Naive B cell (primary cell): ENCODE measurements at regions not wholly inside any gene's neighbourhood (a gene's known extent, or its start where the extent isn't known, plus 50 kb on each side); places are given as distances from the start of the nearest gene placed in this dataset.

Experiments used
- ATAC-seq, 2 donors: fragments of 150-1000 bp; cut with Tn5 transposase; 2 replicates each; pipeline ENCODE4 v1.10.0; 2021; ENCODE audit warnings: low read depth in 2 of 2, mild to moderate bottlenecking in 2 of 2, moderate library complexity in 2 of 2
- DNase-seq: peaks from one replicate; pipeline ENCODE4 v3.0.0; 2022
- H3K27ac Mint-ChIP-seq, 6 donors: one replicate each; pipeline ENCODE4 v1.8.0; 2020 to 2022; ENCODE audit warnings: mild to moderate bottlenecking in 6 of 6, mixed read lengths in 6 of 6, moderate library complexity in 5 of 6, inconsistent platforms in 2 of 6
- H3K27me3 Mint-ChIP-seq, 3 donors: one replicate each; pipeline ENCODE4 v1.8.0; 2021 to 2022; ENCODE audit warnings: mixed read lengths in 3 of 3, mild to moderate bottlenecking in 1 of 3
- H3K36me3 Mint-ChIP-seq, 2 donors: one replicate each; pipeline ENCODE4 v1.8.0; 2020 to 2022; ENCODE audit warnings: mixed read lengths in 2 of 2, inconsistent platforms in 1 of 2, mild to moderate bottlenecking in 1 of 2
- H3K4me1 Mint-ChIP-seq, 3 donors: one replicate each; pipeline ENCODE4 v1.8.0; 2020 to 2022; ENCODE audit warnings: mixed read lengths in 3 of 3, inconsistent platforms in 1 of 3, mild to moderate bottlenecking in 1 of 3, moderate library complexity in 1 of 3
- H3K4me3 Mint-ChIP-seq, 8 donors: one replicate each; pipeline ENCODE4 v1.8.0; 2020 to 2022; ENCODE audit warnings: mild to moderate bottlenecking in 8 of 8, mixed read lengths in 8 of 8, moderate library complexity in 8 of 8, inconsistent platforms in 2 of 8
- H3K9me3 Mint-ChIP-seq, 7 donors: one replicate each; pipeline ENCODE4 v1.8.0; 2020 to 2022; ENCODE audit warnings: mixed read lengths in 7 of 7, mild to moderate bottlenecking in 5 of 7, inconsistent platforms in 2 of 7, moderate library complexity in 1 of 7

DNA sequence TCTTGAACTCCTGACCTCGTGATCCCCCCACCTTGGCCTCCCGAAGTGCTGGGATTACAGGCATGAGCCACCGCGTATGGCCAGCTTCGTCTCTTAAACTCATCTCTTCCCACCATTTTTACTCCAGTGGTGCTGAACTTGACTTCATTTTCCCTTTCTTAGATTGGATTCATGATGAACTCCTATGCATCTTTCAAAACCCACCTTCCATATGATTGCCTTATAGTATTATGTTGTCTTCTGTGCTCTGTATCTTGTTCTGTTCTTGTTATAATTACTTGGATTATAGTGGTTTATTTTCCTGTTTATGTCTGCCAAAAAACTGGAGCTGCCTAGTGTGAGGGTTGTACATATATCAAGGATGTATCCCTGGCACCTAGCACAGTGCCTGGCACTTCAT is 110.8 kb upstream of the GADD45A start:
- ATAC-seq (no peak), DNase-seq (no peak)
- Mint-ChIP-seq H3K4me3 (no peak overlapping the region), H3K9me3 (no peaks in the 10 kb centered on the region), H3K27me3 (no peaks in the 10 kb centered on the region), H3K36me3 (no peaks in the 10 kb centered on the region), H3K4me1 (no peaks in the 10 kb centered on the region), H3K27ac (no peak overlapping the region)

- no peak for ATAC-seq
- no peak for DNase-seq
Measured at GRCh38 chr1:67575861-67576260, 109.1 kb upstream of the GADD45A start.

DNA sequence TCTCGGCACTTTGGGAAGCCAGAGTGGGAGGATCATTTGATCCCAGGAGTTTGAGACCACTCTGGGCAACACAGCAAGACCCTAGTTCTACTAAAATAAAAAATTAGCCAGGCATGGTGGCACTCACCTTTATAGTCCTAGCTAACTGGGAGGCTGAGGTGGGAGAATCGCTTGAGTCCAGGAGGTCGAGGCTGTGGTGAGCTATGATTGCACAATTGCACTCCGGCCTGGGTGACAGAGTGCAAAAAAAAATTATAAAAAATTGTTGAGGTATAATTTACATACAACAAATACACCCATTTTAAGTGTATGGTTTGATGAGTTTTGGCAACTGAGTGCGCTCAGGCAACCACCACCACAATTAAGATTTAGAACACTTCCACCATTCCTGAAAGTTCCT is 108.5 kb upstream of the GADD45A start:
- DNase-seq: no peak
- Mint-ChIP-seq H3K4me3 (no peak overlapping the region), H3K9me3 (no peaks in the 10 kb centered on the region), H3K27me3 (no peaks in the 10 kb centered on the region), H3K36me3 (no peaks in the 10 kb centered on the region), H3K4me1 (no peaks in the 10 kb centered on the region), H3K27ac (no peak overlapping the region)
- ATAC-seq: no peak

More at GRCh38 chr1:67575861-67576260, 109.1 kb upstream of the GADD45A start:
- no peak overlapping the region for H3K27ac Mint-ChIP-seq
- H3K4me1 Mint-ChIP-seq: no peaks in the 10 kb centered on the region
- H3K9me3 Mint-ChIP-seq: no peaks in the 10 kb centered on the region
- H3K36me3 Mint-ChIP-seq: no peaks in the 10 kb centered on the region
- H3K27me3 Mint-ChIP-seq: no peaks in the 10 kb centered on the region
- H3K4me3 Mint-ChIP-seq: no peak overlapping the region

- Mint-ChIP-seq H3K4me1 (no peaks in the 10 kb centered on the region), H3K27ac (no peak overlapping the region), H3K4me3 (no peak overlapping the region), H3K9me3 (no peaks in the 10 kb centered on the region), H3K27me3 (no peaks in the 10 kb centered on the region), H3K36me3 (no peaks in the 10 kb centered on the region)
- no peak for ATAC-seq
- DNase-seq: no peak
Measured at GRCh38 chr1:67577646-67578045, 107.4 kb upstream of the GADD45A start.

DNA sequence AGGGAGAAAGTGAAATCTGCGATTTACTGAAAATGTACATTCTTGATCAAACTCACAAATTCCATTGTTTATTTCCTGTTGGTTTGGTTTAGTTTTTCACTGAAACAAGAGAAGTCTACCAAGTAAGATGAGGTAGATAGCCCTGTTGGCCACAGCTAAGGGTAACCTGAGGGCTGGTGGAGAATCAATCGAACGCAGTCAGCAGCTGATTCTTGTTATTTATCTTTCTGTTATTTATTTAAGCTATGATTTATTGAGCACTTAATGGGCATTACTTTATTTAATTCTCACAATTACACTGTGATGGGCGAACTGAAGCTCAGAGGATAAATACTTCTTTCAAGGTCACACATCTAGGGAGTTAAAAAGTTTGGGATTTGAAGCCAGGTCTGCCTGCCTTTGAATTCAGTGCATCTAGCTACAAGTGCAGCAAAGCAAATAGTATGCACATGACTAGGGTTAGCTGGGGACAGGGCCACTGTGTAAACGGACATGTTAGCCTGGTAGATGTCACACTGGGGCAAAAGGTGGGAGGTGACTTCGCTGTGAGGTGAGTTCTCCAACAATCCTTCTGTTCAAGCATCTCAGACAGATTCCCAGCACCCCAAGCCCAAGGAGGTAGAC is 106.5 kb upstream of the GADD45A start:
- no peaks in the 10 kb centered on the region for H3K27me3 Mint-ChIP-seq
- H3K36me3 Mint-ChIP-seq: no peaks in the 10 kb centered on the region
- H3K27ac Mint-ChIP-seq: no peak overlapping the region
- no peak for ATAC-seq
- no peaks in the 10 kb centered on the region for H3K9me3 Mint-ChIP-seq
- H3K4me1 Mint-ChIP-seq: no peaks in the 10 kb centered on the region
- DNase-seq: no peak
- H3K4me3 Mint-ChIP-seq: no peak overlapping the region

DNA sequence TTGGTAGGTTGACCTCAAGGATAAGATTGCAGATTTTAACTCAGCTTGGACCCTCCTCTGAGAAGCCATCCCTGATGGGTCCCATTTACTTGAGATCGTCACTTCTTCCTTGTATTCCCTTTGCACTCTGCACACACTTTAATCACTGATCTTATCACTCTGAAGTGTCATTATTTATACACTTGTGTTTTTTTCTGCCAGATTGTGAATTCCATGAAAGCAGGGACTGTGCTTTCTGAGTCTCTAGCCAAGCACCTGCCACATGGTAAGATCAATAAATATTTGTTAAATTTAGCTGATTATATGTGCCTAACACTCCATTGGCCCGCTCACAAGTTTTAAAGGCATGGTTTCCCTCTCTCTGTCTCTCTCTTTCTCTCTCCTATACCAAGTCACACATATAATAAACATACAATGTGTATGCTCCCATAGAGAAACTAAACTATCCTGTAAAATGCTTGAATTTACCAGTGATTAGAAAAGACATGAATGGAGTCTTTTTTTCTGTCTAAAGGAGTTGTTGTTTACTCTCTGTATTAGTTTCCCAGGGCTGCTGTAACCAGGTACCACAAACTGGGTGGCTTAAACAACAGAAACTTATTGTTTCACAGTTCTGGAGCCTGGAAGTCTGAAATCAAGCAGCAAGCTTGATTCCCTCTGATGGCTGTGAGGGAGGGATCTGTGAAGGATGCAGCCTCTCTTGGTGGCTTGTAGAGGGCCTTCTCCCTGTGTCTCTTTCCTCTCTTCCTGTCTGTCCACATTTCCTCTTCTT is 105.2 kb upstream of the GADD45A start:
- DNase-seq: no peak
- H3K27me3 Mint-ChIP-seq: no peaks in the 10 kb centered on the region
- H3K4me3 Mint-ChIP-seq: no peak overlapping the region
- ATAC-seq: no peak
- no peaks in the 10 kb centered on the region for H3K36me3 Mint-ChIP-seq
- H3K27ac Mint-ChIP-seq: no peak overlapping the region
- no peaks in the 10 kb centered on the region for H3K4me1 Mint-ChIP-seq
- no peaks in the 10 kb centered on the region for H3K9me3 Mint-ChIP-seq

GRCh38 chr1:67580691-67581403 is 104.2 kb upstream of the GADD45A start:
- DNase-seq (no peak), ATAC-seq (no peak)
- no peaks in the 10 kb centered on the region for H3K9me3 Mint-ChIP-seq
- no peaks in the 10 kb centered on the region for H3K27me3 Mint-ChIP-seq
- no peak overlapping the region for H3K4me3 Mint-ChIP-seq
- no peaks in the 10 kb centered on the region for H3K4me1 Mint-ChIP-seq
- H3K36me3 Mint-ChIP-seq: no peaks in the 10 kb centered on the region
- H3K27ac Mint-ChIP-seq: no peak overlapping the region

GRCh38 chr1:67582625-67583461 is 102.2 kb upstream of the GADD45A start:
- H3K4me3 Mint-ChIP-seq: no peak overlapping the region
- no peaks in the 10 kb centered on the region for H3K9me3 Mint-ChIP-seq
- H3K27ac Mint-ChIP-seq: peak overlapping the region in 1 of 6 donors; percentile 11
- no peaks in the 10 kb centered on the region for H3K4me1 Mint-ChIP-seq
- no peaks in the 10 kb centered on the region for H3K27me3 Mint-ChIP-seq
- ATAC-seq: no peak
- no peak for DNase-seq
- no peaks in the 10 kb centered on the region for H3K36me3 Mint-ChIP-seq

GRCh38 chr1:67583462-67583950 is 101.5 kb upstream of the GADD45A start:
- no peak overlapping the region for H3K4me3 Mint-ChIP-seq
- ATAC-seq: no peak
- H3K27me3 Mint-ChIP-seq: no peaks in the 10 kb centered on the region
- no peaks in the 10 kb centered on the region for H3K9me3 Mint-ChIP-seq
- no peaks in the 10 kb centered on the region for H3K36me3 Mint-ChIP-seq
- no peaks in the 10 kb centered on the region for H3K4me1 Mint-ChIP-seq
- DNase-seq: no peak
- no peak overlapping the region for H3K27ac Mint-ChIP-seq

DNA sequence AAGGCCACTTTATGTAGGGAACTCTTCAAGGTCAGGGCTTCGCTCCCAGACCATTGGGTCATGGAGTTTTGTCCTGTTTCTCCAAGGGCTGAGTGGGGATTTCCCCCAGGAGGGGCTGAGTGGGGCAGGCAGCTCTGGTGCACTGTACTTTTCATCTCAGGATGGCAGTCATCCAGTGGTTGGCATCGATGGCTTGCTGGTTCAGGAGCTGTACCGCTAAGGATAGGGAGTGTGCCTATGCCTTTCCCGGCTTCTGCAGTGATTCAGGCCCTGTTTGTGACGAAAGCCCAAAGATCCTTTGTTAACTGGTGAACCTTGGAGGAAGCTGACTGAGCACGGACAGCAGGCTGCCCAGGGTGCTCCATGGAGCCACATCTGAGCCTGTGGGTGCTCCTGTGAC is 100.1 kb upstream of the GADD45A start:
- no peak for ATAC-seq
- Mint-ChIP-seq H3K36me3 (no peaks in the 10 kb centered on the region), H3K4me1 (no peaks in the 10 kb centered on the region)

DNA sequence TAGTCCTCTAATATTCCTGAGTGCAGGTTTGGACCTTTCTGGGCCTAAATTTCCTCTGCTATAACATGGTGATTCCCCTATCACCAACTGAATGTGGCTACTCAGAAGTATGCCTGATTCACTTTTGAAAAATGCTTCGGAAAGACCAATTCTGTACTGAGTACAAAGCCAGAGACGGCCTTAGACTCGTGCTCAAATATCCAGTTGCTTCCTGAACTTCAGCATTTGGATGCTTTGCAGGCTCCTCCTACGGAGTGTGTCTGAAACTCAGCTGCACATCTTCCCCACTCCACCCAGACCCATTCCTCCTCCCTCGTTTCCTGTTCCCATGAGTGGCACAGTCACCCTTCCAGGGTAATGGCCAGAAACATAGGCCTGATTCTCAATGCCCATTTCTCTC is 98.4 kb upstream of the GADD45A start:
- ATAC-seq (no peak), DNase-seq (no peak)
- no peaks in the 10 kb centered on the region for H3K9me3 Mint-ChIP-seq
- H3K27me3 Mint-ChIP-seq: no peaks in the 10 kb centered on the region
- no peaks in the 10 kb centered on the region for H3K4me1 Mint-ChIP-seq
- H3K4me3 Mint-ChIP-seq: no peak overlapping the region
- no peak overlapping the region for H3K27ac Mint-ChIP-seq
- no peaks in the 10 kb centered on the region for H3K36me3 Mint-ChIP-seq

More for the DNA sequence above, 100.1 kb upstream of the GADD45A start:
- DNase-seq: no peak
- no peak overlapping the region for H3K4me3 Mint-ChIP-seq
- H3K9me3 Mint-ChIP-seq: no peaks in the 10 kb centered on the region
- no peaks in the 10 kb centered on the region for H3K27me3 Mint-ChIP-seq
- no peak overlapping the region for H3K27ac Mint-ChIP-seq

DNA sequence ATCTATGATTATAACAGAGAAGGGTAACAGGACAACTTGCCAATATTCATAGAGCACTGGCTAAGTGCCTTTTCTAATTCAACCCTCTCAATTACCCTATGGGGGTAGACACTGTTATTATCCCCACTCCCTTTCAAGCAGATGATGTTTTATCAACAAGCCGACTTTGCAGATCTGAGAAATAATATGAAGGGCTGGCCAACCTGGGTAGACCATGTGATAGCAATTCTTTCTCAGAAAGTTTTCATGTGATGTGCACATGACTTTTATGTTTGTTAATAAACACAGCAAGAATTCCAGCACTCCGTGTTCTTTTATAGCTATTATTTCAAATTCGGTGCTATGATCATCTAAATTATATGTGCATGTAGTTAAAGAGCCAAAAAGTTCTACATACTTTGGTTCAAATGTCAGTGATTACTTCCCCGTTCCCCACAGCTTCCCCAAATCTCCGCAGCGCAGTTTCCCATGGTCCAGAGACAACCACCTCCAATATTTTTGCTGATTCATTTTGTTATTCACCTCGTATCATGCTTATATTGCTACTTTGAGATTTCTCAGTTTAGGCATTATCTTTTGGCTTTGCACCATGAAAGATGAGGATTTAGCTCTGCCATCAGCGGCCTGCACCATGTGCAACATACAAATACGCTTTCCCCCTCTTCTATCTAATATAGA is 96.7 kb upstream of the GADD45A start:
- Mint-ChIP-seq H3K27ac (no peak overlapping the region), H3K4me1 (no peaks in the 10 kb centered on the region), H3K36me3 (no peaks in the 10 kb centered on the region)

More for the DNA sequence above, 96.7 kb upstream of the GADD45A start:
- no peak for ATAC-seq
- Mint-ChIP-seq H3K9me3 (no peaks in the 10 kb centered on the region), H3K4me3 (no peak overlapping the region), H3K27me3 (no peaks in the 10 kb centered on the region)
- DNase-seq: no peak
